Activated CD8-positive, alpha-beta memory T cell treated with anti-CD3 and anti-CD28 coated beads, Interleukin-2, amount 50 U/mL, for 48 hours (primary cell): ENCODE measurements at regions not wholly inside any gene's neighbourhood (a gene's known extent, or its start where the extent isn't known, plus 50 kb on each side); places are given as distances from the start of the nearest gene placed in this dataset.

Source experiments
- DNase-seq: peaks from one replicate; pipeline ENCODE4 v3.0.0-alpha.2; 2020

DNA sequence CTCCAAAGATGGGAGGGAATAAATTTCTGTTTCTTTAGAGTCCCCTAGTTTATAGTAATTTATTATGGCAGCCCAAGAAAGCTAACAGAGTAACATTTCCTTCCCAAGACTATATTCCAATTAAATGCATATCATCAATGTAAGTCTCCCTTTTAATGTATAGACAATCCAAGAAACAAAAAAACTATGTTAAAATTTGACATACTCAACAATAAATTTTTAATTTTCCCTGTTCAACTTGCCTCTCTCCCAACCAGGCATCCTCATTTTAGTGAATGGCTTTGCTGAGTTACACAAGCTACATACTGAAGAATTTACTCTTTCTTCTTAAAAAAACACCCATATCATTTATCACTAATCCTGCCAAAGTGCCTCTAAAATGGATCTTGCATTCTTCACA lies 1357.7 kb downstream of the PCDH9 start:
- DNase-seq = no peak

DNA sequence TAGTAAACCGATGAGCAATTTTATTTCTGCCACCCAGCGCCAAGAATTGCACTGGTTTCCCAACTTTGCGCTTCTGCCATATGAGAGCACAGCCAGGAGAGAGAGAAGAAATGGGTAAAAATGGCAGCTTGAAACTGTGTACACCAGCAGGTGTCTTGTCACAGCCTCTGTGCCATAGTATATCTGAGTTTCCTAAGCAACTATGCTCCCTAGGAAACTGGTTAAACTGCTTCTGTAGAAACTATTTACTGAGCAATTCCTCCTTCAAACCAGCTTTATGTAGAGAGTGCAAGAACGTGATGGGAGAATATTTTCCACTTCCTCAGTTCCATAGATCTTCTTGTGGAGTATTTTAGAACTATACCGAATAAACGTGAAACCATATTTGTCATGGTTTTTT lies 1361.3 kb downstream of the PCDH9 start:
- DNase-seq = no peak

- no peak for DNase-seq
These were observed 1362.0 kb downstream of the PCDH9 start for GRCh38 chr13:65868099-65868498.

GRCh38 chr13:65866138-65866537 lies 1364.0 kb downstream of the PCDH9 start:
- DNase-seq = no peak

DNA sequence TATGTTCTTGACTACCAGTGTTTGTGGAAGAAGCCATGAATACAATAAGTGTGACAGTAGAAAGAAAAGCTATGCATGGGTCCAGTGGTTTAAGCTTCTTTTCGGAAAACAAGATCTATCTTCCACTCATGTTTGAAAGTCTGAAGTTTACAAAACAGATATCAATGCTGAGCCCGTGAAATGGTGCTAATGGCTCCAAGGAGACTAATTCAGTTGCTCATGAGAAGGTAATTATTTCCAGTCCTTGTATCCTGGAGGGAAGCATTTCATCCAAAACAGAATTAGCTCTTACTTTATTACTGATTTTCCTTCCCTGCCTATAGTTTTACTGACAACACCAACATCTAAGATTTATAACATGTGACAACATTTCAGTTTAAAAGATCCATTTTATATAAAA lies 1364.9 kb downstream of the PCDH9 start:
- DNase-seq = no peak

DNA sequence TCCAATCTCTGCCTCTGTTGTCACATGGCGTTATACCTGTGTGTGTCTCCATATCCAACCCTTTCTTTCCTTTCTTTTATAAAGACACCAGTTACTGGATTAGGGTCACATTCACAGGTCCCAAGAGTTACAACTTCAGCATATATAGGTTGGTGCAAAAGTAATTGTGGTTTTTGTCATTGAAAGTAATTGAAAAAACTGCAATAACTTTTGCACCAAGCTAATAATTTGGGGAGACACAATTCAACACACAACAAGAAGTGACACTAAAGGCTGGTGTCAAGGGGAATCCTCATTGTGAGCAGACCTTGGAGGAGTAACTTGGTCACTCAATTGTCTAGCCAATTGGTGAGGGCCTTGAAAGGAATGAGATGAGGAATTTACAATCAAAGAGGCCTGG lies 1366.1 kb downstream of the PCDH9 start:
- DNase-seq = no peak

DNA sequence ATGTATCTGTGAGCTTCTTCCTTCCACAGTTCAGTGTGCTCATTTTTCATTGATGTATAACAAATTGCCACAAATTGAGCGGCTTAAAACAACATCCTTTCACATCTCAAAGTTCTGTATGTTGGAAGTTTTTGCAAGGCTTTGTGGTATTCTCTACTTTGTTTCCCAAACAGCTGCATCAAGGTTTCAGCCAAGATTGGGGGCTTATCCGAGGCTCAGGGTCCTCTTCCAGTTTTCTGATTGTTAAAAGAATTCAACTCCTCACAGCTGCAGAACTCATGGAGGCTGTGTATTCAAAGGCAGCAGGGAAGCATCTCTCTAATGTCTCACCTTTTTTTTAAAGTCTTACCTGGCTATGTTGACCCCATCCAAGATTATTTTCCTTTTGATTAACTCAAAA lies 1369.8 kb downstream of the PCDH9 start:
- DNase-seq = no peak

- no peak for DNase-seq
These were observed 1372.1 kb downstream of the PCDH9 start for GRCh38 chr13:65857942-65858565.

DNA sequence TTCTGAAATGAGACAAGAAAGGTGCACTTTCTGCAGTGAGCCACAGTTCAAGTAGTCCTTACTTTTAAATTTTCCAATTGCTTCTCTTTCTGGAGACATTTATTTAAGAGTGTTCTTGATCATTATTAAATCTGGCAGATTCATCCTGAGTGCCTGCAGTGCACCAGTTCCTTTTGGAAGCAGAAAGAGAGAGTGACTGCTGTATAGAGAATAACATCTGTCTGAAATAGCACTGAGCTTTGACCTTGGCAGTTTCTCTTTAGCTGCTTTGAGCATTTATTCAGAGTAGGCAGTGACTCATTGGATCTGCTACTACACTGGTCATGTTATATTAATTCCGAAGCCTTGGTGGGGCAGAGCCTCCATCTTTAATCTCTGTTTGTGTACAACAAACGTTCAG lies 1373.7 kb downstream of the PCDH9 start:
- no peak for DNase-seq

DNA sequence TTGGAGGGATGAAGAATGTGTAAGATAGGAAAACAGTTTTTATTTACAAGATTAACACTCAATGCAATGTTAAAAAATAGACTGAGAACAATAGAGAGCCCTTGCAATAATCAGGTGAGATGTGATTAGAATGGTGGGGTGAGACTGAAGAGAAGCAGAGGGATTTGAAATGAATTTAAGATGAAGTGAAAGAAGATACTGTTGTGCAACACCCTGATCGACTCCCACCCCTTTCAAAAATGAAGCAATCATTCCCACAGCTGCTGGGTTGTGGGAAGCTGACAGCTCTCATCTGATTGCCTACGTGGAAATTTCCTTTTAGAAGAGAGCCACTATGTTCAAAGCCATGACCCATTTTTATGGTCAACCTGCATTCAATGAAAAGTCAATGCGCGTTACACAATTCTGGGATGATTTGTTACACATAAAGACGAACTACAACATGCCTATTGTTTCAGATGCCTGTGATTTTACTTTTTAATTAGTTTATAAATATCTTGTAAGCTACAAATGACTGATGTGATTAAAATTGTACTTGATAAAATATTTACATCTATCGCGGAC lies 1374.8 kb downstream of the PCDH9 start:
- no peak for DNase-seq

- no peak for DNase-seq
These were observed 1375.7 kb downstream of the PCDH9 start for GRCh38 chr13:65854431-65854830.

GRCh38 chr13:65844266-65844841 lies 1385.8 kb downstream of the PCDH9 start:
- DNase-seq = no peak

DNA sequence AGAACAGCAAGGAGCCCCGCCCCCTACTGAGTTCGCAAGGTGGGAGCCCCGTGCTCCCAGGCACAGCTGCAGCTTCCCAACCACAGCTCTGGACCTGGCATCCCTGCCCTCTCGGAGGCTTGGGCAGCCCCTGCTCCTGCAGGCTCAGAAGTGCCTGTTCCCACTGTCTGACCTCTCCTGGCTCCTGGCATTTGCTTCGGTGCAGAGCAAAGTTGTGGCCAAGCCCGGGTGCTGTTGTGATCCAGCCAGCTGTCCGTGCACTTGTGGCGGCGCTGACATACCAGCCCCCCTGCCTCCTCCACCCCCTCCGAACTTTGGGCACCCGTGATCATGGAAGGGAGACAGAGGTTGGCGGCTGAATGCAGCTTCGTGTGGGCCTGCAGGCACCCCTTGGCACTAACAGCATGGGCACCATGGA lies 1386.8 kb downstream of the PCDH9 start:
- no peak for DNase-seq

- DNase-seq = no peak
These were observed 1389.0 kb downstream of the PCDH9 start for GRCh38 chr13:65841156-65841555.

DNA sequence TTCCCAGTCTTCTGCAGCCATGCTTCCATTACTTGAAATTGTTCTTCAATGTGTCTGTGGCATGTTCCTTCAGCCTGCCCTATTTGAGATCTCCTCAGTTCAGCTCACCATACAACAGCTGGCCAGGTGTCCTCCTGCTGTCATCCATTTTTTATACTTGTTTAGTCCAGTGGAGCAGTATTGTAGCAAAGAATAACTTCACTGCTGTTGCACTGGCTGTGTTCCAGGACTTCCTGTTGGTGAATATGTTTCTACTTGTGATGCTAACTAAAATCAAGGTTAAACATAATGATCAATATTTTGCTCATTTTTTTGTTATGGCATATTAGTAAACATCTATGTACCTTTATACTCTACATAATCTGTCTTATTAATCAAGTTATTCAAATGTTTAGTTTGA lies 1394.1 kb downstream of the PCDH9 start:
- DNase-seq = no peak

DNA sequence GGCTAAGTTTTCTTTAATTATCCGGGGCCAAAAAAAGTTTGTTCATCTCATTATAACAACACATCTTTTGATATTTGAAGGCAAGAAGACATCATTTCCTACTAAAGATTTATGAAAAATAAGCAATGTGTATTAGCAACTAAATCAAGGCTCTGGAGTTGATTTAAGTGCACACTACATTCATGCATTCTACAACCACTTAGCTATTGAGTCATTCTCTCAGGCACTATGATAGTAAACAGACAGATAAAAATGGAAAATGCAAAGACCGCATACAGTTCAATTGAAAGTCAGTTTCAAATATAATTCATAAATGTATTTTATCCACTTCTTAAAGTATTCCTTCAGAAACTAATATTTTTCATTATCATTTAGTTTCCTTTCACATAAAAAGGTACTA lies 1395.2 kb downstream of the PCDH9 start:
- DNase-seq = no peak

DNA sequence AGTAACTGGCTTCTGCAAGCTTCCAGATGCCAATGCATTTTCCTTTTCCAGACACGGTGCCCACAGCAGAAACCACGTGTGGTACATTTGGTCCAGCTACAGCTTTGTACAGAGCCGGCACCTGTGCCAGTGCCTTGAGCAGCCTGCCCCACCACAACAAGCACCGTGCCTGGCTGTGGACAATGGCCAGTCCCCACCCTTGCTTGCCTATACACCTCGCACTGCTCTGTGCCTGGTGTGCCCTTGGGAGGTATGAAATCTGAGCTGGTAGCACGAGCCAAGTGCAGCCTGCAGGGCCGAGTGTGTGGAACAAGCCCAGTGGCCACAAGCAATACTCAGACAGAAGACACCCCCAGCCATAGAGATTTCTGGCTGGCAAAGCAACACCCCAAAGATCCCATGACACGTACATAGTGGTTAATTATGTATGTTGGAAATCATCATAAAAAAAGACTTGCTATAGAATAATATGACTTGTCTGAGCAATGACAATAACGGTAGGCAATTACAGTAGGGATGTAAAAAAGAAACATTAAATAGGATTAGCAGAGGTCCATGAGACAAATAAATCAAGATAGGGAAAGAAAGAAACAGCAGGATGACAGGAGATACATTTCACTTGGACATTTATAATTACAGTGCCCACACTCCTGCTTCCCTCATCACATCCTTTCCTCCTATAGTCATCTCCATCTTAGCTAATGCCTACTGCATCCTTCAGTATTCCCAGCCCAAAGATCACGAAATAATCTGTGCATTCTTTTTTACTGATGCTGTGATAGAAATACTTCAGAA lies 1399.5 kb downstream of the PCDH9 start:
- no peak for DNase-seq

GRCh38 chr13:65829241-65830008 lies 1400.7 kb downstream of the PCDH9 start:
- no peak for DNase-seq

DNA sequence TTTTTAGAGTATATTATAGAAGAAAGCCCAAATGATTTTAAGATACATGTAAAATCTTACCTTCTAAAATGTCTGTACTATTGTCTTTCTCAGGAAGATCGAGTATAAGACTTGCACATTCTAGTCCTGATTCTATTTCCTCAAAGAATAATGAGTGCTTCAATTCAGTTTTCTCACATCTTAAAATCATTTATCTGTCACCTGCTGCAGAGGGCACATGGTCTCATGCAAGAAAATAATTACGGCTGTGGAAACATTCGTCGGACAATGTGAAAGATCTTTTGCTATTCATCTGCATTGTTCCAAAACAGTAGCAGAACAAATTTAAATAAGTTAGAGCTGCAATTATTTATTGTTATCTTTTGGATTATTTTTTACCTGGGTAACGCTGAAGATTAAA lies 1403.5 kb downstream of the PCDH9 start:
- DNase-seq = no peak

- DNase-seq = no peak
These were observed 1405.1 kb downstream of the PCDH9 start for GRCh38 chr13:65825039-65825438.

DNA sequence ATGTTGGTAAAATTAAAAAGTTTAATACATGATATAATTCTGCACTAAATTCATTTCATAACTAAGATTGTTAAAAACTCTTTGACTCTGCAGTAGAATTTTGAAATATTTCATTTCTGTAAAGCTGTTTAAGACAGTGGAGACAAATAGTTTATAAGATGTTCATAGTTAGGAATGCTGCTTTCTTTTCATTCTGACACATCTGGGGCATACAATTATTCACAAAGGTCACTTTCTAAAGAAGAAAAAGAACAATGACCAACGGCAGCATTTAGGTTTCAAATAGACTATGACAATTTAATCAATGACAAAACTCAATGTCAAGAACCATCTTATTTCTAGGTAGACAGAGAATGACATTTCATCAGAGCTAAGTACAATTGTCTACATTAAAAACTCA lies 1422.1 kb downstream of the PCDH9 start:
- no peak for DNase-seq

DNA sequence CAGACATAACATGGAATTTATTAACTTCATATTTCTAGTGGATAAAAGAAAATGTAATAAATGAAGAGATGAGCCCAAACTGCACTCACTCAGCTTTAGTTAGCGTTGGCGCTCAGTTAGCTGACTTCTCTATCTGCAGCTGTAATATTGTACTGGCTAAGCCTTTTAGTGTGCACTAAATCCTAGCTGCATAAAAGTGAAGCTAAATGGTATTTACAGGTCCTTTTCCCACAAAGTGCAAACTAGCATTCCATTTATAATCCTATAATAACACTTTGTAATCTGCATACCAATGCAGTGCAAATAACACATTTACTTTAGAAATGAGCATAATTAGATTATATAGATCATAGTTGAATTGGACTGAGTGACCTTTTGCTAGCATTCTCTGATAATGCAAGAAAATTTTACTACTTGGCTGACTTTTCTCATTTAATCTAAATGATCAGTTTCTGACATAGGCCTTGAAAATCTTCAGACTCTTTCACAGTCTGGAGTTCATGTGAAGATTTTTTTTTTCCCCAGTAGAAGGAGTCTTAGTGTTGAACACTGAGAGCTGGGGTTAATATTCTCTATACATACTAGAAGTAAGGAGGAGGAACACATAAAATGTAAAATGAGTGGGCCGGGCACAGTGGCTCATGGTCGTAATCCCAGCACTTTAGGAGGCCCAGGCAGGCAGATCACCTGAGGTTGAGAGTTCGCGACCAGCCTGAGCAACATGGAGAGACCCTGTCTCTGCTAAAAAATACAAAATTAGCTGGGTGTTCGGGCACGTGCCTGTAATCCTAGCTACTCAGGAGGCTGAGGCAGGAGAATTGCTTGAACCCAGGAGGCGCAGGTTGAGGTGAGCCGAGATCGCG lies 1426.4 kb downstream of the PCDH9 start:
- DNase-seq = no peak
